Mammary epithelial cell (primary cell): ENCODE measurements at regions not wholly inside any gene's neighbourhood (a gene's known extent, or its start where the extent isn't known, plus 50 kb on each side); places are given as distances from the start of the nearest gene placed in this dataset.

ENCODE experiments used
- CTCF ChIP-seq, 2 donors: IDR thresholded peaks in 1 of 2; conservative IDR thresholded peaks in 1 of 2; 2 replicates each; pipeline ENCODE4 v1.5.1; 2011 to 2012; ENCODE audit warnings: inconsistent platforms in 2 of 2, low read length in 2 of 2, mild to moderate bottlenecking in 2 of 2, control low read depth in 1 of 2, low read depth in 1 of 2; ENCODE audit not compliant: insufficient read depth in 1 of 2; ENCODE audit errors: extremely low read depth in 1 of 2
- EZH2 ChIP-seq: IDR thresholded peaks from 2 replicates; pipeline ENCODE4 v1.6.1; 2012; ENCODE audit warnings: low read length, inconsistent platforms, borderline replicate concordance

GRCh38 chr17:77392376-77393273 lies 251.9 kb downstream of the SEC14L1 start:
- TF ChIP-seq CTCF (conservative IDR thresholded peaks at IDR 0.05 in 1 of 2, IDR thresholded peaks at IDR 0.05 in 1 of 2; ENCODE audit: extremely low read depth in 1 of 2, insufficient read depth in 1 of 2, low read depth in 1 of 2, low read length in 2 of 2) (no peak), EZH2 (no peak)
